Cerebellar cortex (tissue), 1 donor: ENCODE measurements at regions not wholly inside any gene's neighbourhood (a gene's known extent, or its start where the extent isn't known, plus 50 kb on each side); places are given as distances from the start of the nearest gene placed in this dataset.

Source experiments
- DNase-seq: peaks from one replicate; pipeline ENCODE4 v3.0.0-alpha.2; 2015; ENCODE audit warnings: low spot score

DNA sequence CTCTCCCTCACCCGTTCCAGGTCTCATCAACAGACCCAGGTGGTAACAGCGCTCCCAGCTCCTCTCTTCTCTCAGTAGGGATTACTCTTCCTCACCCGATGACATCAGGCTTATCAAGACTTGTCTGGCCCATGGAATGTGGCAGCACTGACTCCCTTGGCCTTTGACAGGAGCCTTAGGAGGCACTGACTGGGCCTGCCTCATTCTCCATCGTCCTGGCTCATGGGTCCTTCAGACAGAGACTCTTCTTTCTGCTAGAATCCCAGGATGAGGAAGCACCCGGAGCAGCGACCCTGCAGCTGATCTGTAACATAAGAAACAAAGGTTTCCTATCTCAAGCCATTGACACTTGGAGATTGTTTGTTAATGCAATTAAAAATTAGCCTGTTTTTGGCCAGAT, 1063.6 kb downstream of the TBC1D22A start:
- no peak for DNase-seq

- no peak for DNase-seq
These were observed 1060.0 kb downstream of the TBC1D22A start for GRCh38 chr22:47822422-47822821.

- DNase-seq = no peak
These were observed 1056.0 kb downstream of the TBC1D22A start for GRCh38 chr22:47818496-47818895.

DNA sequence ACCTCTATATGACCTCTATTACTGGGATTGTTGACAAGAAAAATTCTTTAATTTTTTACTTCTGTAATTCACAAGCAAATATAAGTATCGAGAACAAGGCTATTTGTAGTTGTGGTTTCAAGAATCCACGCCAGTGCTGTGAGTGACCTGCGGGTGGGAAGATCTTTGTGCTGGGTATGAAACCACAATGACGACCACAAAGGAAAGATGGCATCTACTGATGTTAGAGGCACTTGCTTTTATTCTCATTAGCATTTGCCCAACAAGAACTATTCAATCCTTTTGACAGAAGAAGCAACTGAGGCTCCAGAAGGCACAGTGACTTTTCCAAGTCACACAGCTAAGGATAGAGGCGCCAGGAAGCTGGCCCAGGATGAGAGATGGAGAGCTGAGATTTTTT, 1054.9 kb downstream of the TBC1D22A start:
- no peak for DNase-seq

DNA sequence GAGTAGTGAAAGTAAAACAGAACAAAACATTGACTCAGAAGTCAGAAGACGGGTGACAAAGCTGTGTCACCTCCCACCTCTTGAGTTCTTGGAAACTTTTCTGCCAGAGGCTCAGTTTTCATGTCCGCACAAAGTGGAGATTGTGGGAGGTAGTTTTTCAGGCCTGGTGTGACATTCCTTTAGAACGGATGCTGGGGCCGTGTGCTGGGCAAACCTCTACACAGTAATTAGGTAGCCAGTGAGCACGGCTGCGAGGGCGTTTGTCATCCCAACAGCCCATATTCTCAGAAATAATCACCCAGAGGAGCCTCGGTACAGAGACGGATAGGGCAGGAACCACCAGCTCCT, 1054.4 kb downstream of the TBC1D22A start:
- DNase-seq = no peak

- DNase-seq = no peak
These were observed 1053.8 kb downstream of the TBC1D22A start for GRCh38 chr22:47816121-47816862.

GRCh38 chr22:47814474-47814873, 1052.0 kb downstream of the TBC1D22A start:
- DNase-seq = no peak

- DNase-seq = no peak
These were observed 1051.2 kb downstream of the TBC1D22A start for GRCh38 chr22:47813661-47814060.

GRCh38 chr22:47811971-47812370, 1049.5 kb downstream of the TBC1D22A start:
- DNase-seq = no peak

DNA sequence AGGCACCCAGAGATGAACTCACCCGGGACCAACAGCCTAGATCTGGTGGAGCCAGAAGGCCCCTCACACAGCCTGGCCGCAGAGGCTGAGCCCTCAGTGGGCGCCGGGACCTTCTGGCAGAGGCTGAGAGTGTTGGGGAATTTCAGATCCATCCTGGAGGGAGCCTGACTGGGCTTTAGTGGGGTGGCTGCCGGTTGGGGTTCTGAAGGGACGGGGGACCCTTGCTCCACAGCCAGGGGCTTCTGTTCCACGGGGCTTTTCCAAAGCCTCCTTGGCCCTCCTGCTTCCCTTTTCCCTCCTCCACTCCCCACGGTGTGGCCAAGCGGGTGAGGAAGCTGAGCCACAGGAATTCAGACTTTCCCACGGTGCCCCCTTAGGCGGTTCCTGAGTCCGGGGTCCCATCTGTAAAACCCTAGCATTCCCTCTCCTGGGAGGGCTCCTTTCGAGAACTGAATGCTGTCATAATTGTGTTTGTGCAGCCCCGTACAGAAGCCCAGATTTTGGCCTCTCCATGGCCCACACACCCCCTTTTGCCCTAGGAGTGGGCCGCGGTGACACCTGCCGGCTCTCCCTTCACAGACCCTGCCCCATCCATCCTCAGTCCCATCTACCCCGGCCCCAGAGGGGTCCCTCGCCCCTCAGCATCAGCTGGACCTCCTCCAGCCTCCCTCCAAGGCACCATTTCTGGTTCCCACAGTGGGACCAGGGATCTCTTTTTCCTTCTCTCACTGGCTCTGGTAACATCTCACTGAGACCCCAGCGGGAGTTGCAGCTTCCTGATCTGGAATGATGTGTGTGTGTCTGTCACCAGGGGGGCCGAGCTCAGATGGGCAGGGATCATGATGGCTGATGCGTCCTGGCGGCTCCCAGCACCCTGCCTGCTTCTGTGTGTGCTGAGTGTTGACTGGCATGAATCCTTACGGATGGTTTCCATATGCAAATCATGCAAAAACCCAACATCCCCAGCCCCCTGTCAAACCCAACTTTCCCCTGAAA, 1048.4 kb downstream of the TBC1D22A start:
- no peak for DNase-seq

GRCh38 chr22:47808886-47809620, 1046.6 kb downstream of the TBC1D22A start:
- no peak for DNase-seq

DNA sequence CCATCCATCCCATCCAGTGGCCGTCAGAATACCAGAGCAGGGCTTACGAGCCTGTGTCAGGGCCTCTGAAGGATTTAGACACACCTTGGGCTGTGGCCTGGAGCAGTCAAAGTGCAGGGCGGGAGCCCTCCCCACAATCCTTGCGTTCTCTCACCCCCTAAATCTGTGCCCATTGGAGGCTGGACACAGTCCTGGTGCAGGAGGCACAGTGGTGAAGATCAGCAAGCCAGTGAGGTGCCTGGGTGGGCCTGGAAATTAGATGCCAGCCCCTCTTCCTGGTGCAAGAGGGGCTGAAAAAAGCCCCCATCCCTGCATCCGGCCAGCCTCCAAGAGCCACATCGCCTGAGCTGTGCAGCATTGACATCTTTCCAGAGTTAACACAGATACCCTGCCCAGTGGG, 1045.8 kb downstream of the TBC1D22A start:
- DNase-seq = no peak

DNA sequence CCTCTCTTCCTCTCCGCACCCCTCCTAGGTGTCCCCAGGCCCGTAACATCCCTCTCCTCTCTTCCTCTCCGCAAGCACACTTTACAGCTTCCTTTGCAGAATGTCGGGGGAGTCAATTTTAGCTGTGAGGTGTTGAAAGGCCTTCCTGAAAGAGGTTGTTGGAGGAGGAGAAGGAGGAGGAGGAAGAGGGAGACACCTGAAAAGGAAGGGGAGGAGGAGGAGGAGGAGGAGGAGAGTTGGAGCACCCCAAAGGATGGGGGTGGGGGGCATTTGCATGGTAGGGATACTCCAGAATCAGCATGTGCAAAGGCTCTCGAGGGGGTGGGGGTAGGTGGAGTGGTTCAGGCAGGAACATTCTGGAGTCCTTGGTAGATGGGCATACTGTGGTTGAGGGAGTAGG, 1045.1 kb downstream of the TBC1D22A start:
- DNase-seq = no peak

- DNase-seq = no peak
These were observed 1044.4 kb downstream of the TBC1D22A start for GRCh38 chr22:47806894-47807293.

DNA sequence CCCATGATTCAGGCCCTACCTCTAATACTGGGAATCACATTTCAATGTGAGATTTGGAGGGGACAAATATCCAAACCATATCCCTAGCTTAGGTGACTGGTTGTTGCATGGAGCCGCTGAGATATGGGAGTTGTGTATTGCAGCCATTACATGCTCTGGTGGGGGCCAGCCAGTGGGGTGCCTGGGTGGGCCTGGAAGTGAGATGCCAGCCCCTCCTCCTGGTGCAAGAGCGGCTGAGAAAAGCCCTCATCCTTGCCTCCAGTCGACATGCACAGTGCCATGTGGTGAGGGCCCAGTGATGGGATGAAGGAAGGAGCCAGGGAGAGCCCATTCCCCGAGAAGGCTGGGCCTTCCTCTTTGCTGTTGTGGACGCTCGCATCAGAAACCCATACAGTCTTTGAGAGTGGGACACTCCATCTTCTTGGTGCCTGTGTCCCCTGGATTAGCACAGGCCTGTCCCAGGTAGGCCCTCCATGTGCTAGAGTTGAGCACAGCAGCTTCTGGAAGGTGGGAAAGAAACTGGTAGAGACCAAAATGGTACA, 1043.0 kb downstream of the TBC1D22A start:
- DNase-seq = no peak

DNA sequence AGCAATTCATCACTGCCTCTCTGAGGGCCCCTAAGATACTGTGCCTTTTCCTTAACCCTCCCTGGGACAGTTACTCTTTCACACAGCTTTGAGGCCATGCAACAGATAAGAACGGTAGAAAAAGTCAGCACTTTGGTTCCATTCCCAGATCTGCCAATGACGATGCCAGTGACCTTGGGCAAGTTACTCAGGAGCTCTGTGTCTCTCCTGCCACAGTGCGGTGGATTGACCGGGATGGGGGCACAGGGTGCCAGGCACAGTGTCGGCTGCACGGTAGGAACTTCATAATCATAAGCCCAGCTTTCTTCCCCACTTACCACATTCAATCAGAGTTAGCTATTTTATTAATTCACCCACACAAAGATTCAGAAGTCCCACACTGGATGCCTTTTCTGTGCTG, 1041.8 kb downstream of the TBC1D22A start:
- no peak for DNase-seq

DNA sequence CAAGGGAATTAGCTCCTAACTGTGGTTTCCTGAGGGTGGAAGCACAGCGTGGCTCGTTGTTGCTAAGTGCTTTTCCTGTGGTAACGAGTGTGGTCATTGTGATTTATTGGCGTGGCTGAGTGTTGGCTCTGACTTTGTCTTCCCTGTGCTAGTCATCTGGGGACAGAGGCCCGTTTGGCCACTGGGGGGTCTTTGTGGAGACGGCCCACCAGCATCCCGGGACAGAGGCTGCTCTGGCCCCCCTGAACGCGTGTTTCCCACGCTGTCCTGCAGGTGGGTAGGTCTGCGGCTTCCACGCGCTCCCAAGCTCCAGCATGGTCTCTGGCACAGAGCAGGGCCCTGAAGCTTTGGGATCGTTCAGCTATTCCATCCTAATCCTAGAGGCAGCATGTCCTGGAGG, 1040.0 kb downstream of the TBC1D22A start:
- DNase-seq = no peak

- DNase-seq = no peak
These were observed 1039.2 kb downstream of the TBC1D22A start for GRCh38 chr22:47801541-47802245.

DNA sequence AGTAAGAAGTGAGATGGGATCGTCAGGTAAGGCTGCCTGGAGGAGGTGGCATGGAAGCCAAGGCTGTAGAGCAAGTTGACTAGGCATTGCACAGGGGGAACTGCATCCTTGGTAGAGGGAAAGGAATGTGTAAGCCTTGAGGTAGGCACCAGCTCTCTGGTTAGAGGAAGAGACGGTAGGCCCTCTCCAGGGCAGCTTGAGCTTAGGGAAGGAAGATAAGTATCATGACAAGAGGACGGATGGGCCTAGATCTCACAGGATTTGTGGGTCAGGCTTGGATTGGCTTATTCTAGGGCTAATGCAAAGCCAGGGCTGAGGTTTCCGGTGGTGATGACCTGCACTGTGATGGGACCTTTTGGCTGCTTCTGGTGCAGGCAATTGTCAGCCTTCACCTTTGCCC, 1035.8 kb downstream of the TBC1D22A start:
- DNase-seq = no peak

DNA sequence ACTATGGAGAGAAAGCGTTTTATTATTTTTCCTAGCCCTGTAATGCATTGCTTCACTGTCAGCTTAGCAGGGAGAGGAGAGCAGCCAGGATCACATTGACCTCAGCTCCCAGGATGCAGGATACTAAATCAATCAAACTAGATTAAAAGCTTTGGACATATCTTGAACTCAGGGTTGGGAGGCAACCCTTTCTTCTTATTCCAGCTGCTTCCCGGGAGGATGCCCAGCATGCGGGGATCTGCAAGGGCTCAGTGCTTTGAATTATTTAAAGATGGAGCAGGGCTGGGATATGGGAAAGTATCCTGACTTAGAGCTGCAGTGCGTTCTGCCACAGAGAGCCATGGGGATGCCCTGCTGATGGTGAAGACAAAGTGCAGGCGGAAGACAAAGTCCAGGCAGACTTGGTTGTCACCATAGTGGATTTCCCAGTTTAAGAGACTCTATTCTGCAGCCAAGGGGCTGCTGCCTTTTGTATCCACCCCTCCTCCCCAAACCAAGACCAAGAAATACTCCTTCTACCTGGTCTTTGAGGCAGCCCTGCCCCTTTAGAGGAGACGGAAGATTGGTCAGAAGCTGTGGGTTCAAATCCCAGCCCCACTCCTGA, 1035.0 kb downstream of the TBC1D22A start:
- no peak for DNase-seq
